ENCODE measurements at regions not wholly inside any gene's neighbourhood (a gene's known extent, or its start where the extent isn't known, plus 50 kb on each side); places are given as distances from the start of the nearest gene placed in this dataset.

DNA sequence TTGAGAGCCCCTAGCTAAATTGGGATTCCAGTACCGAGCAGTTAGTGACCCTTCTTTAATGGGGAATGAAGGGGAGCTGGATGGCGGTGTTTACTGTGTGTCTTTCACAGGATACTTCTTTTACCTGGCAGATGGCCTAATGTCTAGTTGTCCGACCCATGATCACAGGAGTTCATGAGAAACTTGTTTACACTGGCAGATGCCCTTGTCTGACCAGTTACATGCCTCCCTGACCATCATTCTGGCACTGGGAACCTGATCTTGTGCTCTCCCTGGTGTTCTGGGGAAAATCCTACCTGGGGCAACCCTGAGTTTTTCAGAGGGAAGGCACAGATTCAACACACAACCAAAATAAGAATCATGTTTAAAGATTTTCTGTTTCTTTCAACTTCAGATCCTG is 120.1 kb upstream of the SLC13A1 start:
- POLR2A ChIA-PET (ENCODE audit: unreplicated experiment): no interaction called here

DNA sequence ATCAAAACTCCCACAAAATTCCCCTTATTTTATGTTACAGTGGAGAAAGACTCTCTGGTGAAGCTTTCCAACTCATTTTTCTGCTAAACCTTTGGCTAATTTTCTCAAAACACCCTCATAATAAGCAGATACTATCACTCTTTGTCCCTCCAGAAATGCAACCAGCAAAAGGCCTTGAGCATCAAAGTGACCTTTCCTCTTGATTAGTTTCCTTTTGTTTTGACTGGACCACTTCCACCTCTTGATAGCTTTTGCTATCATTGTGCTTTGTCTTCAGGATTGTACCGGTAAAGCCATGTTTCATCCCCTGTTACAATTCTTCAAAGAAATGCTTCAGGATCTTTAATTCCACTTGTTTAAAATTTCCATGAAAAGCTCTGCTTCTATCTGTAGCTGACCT is 115.1 kb upstream of the SLC13A1 start:
- no peaks in the 10 kb centered on the region for H3K27me3 ChIP-seq (ENCODE audit: low read length)
- no peaks in the 10 kb centered on the region for H3F3A ChIP-seq (ENCODE audit: low read length, unreplicated experiment)
- ChIA-PET CTCF (no interaction called here), POLR2A (ENCODE audit: unreplicated experiment) (no interaction called here)
- no peak overlapping the region for H3K9ac ChIP-seq (ENCODE audit: low read length)
- no peak overlapping the region for H3K27ac ChIP-seq (ENCODE audit: low read length)
- no peaks in the 10 kb centered on the region for H3K79me2 ChIP-seq (ENCODE audit: low read length)
- intact Hi-C loops (cut with micrococcal nuclease): no loop called here
- TF ChIP-seq EZH2phosphoT487 (IDR thresholded peaks at IDR 0.05; ENCODE audit: borderline replicate concordance, low read length): no peak
- TF ChIP-seq, protein P1, sequence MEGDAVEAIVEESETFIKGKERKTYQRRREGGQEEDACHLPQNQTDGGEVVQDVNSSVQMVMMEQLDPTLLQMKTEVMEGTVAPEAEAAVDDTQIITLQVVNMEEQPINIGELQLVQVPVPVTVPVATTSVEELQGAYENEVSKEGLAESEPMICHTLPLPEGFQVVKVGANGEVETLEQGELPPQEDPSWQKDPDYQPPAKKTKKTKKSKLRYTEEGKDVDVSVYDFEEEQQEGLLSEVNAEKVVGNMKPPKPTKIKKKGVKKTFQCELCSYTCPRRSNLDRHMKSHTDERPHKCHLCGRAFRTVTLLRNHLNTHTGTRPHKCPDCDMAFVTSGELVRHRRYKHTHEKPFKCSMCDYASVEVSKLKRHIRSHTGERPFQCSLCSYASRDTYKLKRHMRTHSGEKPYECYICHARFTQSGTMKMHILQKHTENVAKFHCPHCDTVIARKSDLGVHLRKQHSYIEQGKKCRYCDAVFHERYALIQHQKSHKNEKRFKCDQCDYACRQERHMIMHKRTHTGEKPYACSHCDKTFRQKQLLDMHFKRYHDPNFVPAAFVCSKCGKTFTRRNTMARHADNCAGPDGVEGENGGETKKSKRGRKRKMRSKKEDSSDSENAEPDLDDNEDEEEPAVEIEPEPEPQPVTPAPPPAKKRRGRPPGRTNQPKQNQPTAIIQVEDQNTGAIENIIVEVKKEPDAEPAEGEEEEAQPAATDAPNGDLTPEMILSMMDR (conservative IDR thresholded peaks at IDR 0.05; ENCODE audit: low read depth, low read length): no peak
- TF ChIP-seq EZH2 (IDR thresholded peaks at IDR 0.05; ENCODE audit: low read length, unreplicated experiment): no peak
- no peaks in the 10 kb centered on the region for H3K36me3 ChIP-seq (ENCODE audit: low read depth, low read length)
- H2AFZ ChIP-seq (ENCODE audit: low read length): no peak overlapping the region
- H3K4me1 ChIP-seq (ENCODE audit: insufficient read depth, low read length): no peaks in the 10 kb centered on the region
- H3K9me2 ChIP-seq (replicated peaks; ENCODE audit: low read length): no peaks in the 10 kb centered on the region
- no peaks in the 10 kb centered on the region for H4K20me1 ChIP-seq (ENCODE audit: low read length)
- DNase-seq (no peak), ATAC-seq (no peak)
- no TSS peak for BruUV-seq (replicated peaks)
- no peak overlapping the region for H3K4me2 ChIP-seq (ENCODE audit: low read length)
- H3K4me3 ChIP-seq (ENCODE audit: low read length): no peak overlapping the region
- H3K9me3 ChIP-seq (ENCODE audit: low read length): no peaks in the 10 kb centered on the region

More for the DNA sequence above, 120.1 kb upstream of the SLC13A1 start:
- intact Hi-C loops (cut with micrococcal nuclease): no loop called here
- Histone ChIP-seq H3K27ac (ENCODE audit: low read length) (no peak overlapping the region), H3F3A (ENCODE audit: low read length, unreplicated experiment) (no peaks in the 10 kb centered on the region), H2AFZ (ENCODE audit: low read length) (no peak overlapping the region), H3K9me3 (ENCODE audit: low read length) (no peaks in the 10 kb centered on the region), H3K9ac (ENCODE audit: low read length) (no peak overlapping the region), H3K4me1 (ENCODE audit: insufficient read depth, low read length) (no peaks in the 10 kb centered on the region), H3K4me2 (ENCODE audit: low read length) (no peak overlapping the region), H3K4me3 (ENCODE audit: low read length) (no peak overlapping the region), H3K36me3 (ENCODE audit: low read depth, low read length) (no peaks in the 10 kb centered on the region), H3K27me3 (ENCODE audit: low read length) (no peaks in the 10 kb centered on the region), H3K79me2 (ENCODE audit: low read length) (no peaks in the 10 kb centered on the region), H3K9me2 (replicated peaks; ENCODE audit: low read length) (no peaks in the 10 kb centered on the region), H4K20me1 (ENCODE audit: low read length) (no peaks in the 10 kb centered on the region)
- DNase-seq: no peak
- CTCF ChIA-PET: no interaction called here
- ATAC-seq: no peak
- no TSS peak for BruUV-seq (replicated peaks)
- TF ChIP-seq EZH2 (IDR thresholded peaks at IDR 0.05; ENCODE audit: low read length, unreplicated experiment): no peak
- no peak for TF ChIP-seq EZH2phosphoT487 (IDR thresholded peaks at IDR 0.05; ENCODE audit: borderline replicate concordance, low read length)
- TF ChIP-seq, protein P1 (conservative IDR thresholded peaks at IDR 0.05; ENCODE audit: low read depth, low read length): no peak

DNA sequence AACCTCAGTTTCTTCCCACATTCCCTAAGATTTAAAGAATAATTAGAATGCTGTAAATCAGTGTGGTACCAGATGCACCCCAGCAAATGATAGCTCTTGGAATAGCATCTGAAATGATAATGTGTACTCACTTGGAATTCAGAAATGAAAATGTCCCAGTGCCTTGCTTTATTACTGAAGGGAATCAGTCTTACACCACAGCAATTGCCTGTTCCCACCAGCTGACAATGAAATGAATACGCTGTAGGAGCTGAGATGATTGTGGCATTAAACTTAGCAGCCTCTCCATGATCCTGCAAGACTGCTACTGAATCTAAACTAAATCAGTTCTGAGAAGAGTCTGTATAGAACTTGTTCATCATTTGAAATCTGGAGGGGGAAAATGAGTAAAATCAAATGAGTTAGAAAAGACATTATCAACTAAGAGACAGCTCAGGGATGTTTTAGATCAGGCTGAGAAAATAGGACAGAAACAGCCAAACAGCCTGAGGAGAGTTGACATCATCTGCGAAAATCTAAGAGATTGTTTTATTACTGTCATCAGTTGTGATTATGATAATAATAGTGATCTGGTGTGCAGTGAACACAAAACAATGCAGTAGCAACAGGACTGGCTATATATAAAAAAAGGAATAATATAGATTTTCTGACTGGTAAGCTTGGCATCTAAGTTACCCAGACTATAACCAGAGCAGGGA is 108.6 kb upstream of the SLC13A1 start:
- TF ChIP-seq, protein P1 (conservative IDR thresholded peaks at IDR 0.05; ENCODE audit: low read depth, low read length): no peak
- intact Hi-C loops (cut with micrococcal nuclease): no loop called here
- Histone ChIP-seq H3K4me1 (ENCODE audit: insufficient read depth, low read length) (no peaks in the 10 kb centered on the region), H2AFZ (ENCODE audit: low read length) (no peak overlapping the region), H3K27ac (ENCODE audit: low read length) (no peak overlapping the region), H3K36me3 (ENCODE audit: low read depth, low read length) (no peaks in the 10 kb centered on the region), H3K9me3 (ENCODE audit: low read length) (no peaks in the 10 kb centered on the region), H3K9me2 (replicated peaks; ENCODE audit: low read length) (no peaks in the 10 kb centered on the region), H3K9ac (ENCODE audit: low read length) (no peak overlapping the region), H3K27me3 (ENCODE audit: low read length) (no peaks in the 10 kb centered on the region), H4K20me1 (ENCODE audit: low read length) (no peaks in the 10 kb centered on the region), H3F3A (ENCODE audit: low read length, unreplicated experiment) (no peaks in the 10 kb centered on the region), H3K79me2 (ENCODE audit: low read length) (no peaks in the 10 kb centered on the region), H3K4me3 (ENCODE audit: low read length) (no peak overlapping the region), H3K4me2 (ENCODE audit: low read length) (no peak overlapping the region)
- BruUV-seq (replicated peaks): no TSS peak
- ChIA-PET POLR2A (ENCODE audit: unreplicated experiment) (no interaction called here), CTCF (no interaction called here)
- no peak for ATAC-seq
- DNase-seq: no peak

Measured in PC-3 (cell line).